HepG2 (cell line): ENCODE measurements at regions not wholly inside any gene's neighbourhood (a gene's known extent, or its start where the extent isn't known, plus 50 kb on each side); places are given as distances from the start of the nearest gene placed in this dataset.
A peak's percentile ranks its signal among the peaks of the same experiment; 100 is the strongest.

Experiments
- ATAC-seq: fragments of 200-7000 bp; cut with Tn5 transposase; 3 replicates; pipeline ENCODE4 v1.9.1; 2020; ENCODE audit warnings: mild to moderate bottlenecking, moderate library complexity
- BruUV-seq: library from RNA; stranded (reverse); fragments of 400-500 nt; replicated peaks from 2 replicates; lab custom pipeline; 2021; lab: Mats Ljungman, UMichigan
- CTCF ChIA-PET: fragments of 300-600 bp; formaldehyde crosslinking; extraction: SDS; loops from one replicate; lab custom pipeline; 2021; ENCODE audit warnings: low total read pairs, inconsistent platforms, low intra/inter-chr PET ratio; lab: Yijun Ruan, JAX
- POLR2A ChIA-PET: fragments of 350-600 bp; sonication (Branson Sonifier 250); formaldehyde crosslinking; loops from one replicate; lab custom pipeline; 2020; ENCODE audit warnings: antibody characterized with exemption, inconsistent platforms; lab: Yijun Ruan, JAX
- DNase-seq: peaks from one replicate; pipeline ENCODE4 v3.0.0-alpha.2; 2015; ENCODE audit warnings: low spot score
- FAIRE-seq: peaks from 3 replicates; lab custom pipeline; 2011; peaks lifted over from hg19 to GRCh38; lab: Jason Lieb, UNC
- H2AFZ ChIP-seq: one replicate; pipeline ENCODE4 v1.6.1; 2011; ENCODE audit warnings: low read length, inconsistent platforms
- H3K27ac ChIP-seq: fragments of 300-600 bp; 3 replicates; pipeline ENCODE4 v1.8.0; 2011; ENCODE audit warnings: mixed run types, mild to moderate bottlenecking, mixed read lengths, low read length, inconsistent platforms; ENCODE audit not compliant: insufficient read depth; ENCODE audit errors: extremely low read length
- H3K27me3 ChIP-seq, 2 experiments: fragments of 200-600 bp in 1 of 2; 2 replicates in 1 of 2; 3 replicates in 1 of 2; pipeline versions ENCODE4 v1.6.0 to v1.8.0; 2011; ENCODE audit warnings: low read length in 2 of 2, mild to moderate bottlenecking in 2 of 2, moderate library complexity in 2 of 2, inconsistent platforms in 1 of 2; ENCODE audit not compliant: insufficient read depth in 2 of 2, control insufficient read depth in 1 of 2
- H3K36me3 ChIP-seq, 2 experiments: fragments of 200-600 bp in 1 of 2; replicated peaks in 1 of 2; 2 replicates in 1 of 2; 3 replicates in 1 of 2; pipeline versions ENCODE4 v1.5.1 to v1.8.0; 2011; ENCODE audit warnings: low read length in 2 of 2, inconsistent platforms in 1 of 2; ENCODE audit not compliant: insufficient read depth in 2 of 2, control insufficient read depth in 1 of 2
- H3K4me1 ChIP-seq: 2 replicates; pipeline ENCODE4 v1.5.1; 2012; ENCODE audit warnings: low read length, inconsistent platforms; ENCODE audit not compliant: insufficient read depth
- H3K4me2 ChIP-seq: 2 replicates; pipeline ENCODE4 v1.6.0; 2011; ENCODE audit warnings: low read depth, low read length, inconsistent platforms
- H3K4me3 ChIP-seq, 3 experiments: fragments of 200-600 bp in 1 of 3; sonication (generic), shearing (Covaris generic) in 1 of 3; replicated peaks in 1 of 3; 2 replicates each; pipeline ENCODE4 v1.5.1; 2011 to 2016; ENCODE audit warnings: low read length in 3 of 3, inconsistent platforms in 2 of 3, low read depth in 2 of 3, mild to moderate bottlenecking in 2 of 3, control low read depth in 1 of 3, mixed read lengths in 1 of 3; ENCODE audit not compliant: insufficient read depth in 1 of 3
- H3K79me2 ChIP-seq: one replicate; pipeline ENCODE4 v1.6.1; 2011; ENCODE audit warnings: low read length, inconsistent platforms; ENCODE audit not compliant: insufficient read depth
- H3K9ac ChIP-seq: 2 replicates; pipeline ENCODE4 v1.6.0; 2011; ENCODE audit warnings: mild to moderate bottlenecking, low read depth, low read length, inconsistent platforms; ENCODE audit not compliant: insufficient read depth
- H3K9me3 ChIP-seq: 2 replicates; pipeline ENCODE4 v1.5.1; 2012; ENCODE audit warnings: mild to moderate bottlenecking, low read length
- H4K20me1 ChIP-seq: 2 replicates; pipeline ENCODE4 v1.6.0; 2011; ENCODE audit warnings: inconsistent platforms, mild to moderate bottlenecking, low read length, moderate library complexity; ENCODE audit not compliant: insufficient read depth
- CBFB ChIP-seq: sonication (generic); formaldehyde crosslinking; IDR thresholded peaks from 2 replicates; pipeline ENCODE4 v1.4.0; 2020; ENCODE audit warnings: missing genetic modification reagents
- GATAD1 ChIP-seq: IDR thresholded peaks from 2 replicates; pipeline ENCODE4 v1.6.1; 2016; ENCODE audit warnings: missing genetic modification reagents, missing compliant biosample characterization
- KLF12 ChIP-seq: sonication (generic); formaldehyde crosslinking; IDR thresholded peaks from 2 replicates; pipeline ENCODE4 v1.4.0; 2020; ENCODE audit warnings: missing genetic modification reagents, borderline replicate concordance
- RBAK ChIP-seq: sonication (generic); formaldehyde crosslinking; IDR thresholded peaks from 2 replicates; pipeline ENCODE4 v1.5.1; 2020; ENCODE audit warnings: mild to moderate bottlenecking, missing genetic modification reagents
- SP140L ChIP-seq: sonication (generic); formaldehyde crosslinking; IDR thresholded peaks from 2 replicates; pipeline ENCODE4 v1.4.0; 2020; ENCODE audit warnings: missing genetic modification reagents, borderline replicate concordance
- ZFY ChIP-seq: sonication (generic); formaldehyde crosslinking; IDR thresholded peaks from 2 replicates; pipeline ENCODE4 v1.4.0; 2020; ENCODE audit warnings: missing genetic modification reagents
- WGBS: methylation state at CpG from one replicate; pipeline ENCODE4 v1.1.6; 2017; ENCODE audit warnings: low lambda C conversion rate; 5-methylcytosine and 5-hydroxymethylcytosine counted together
- in situ Hi-C: cut with HindIII; loops from 2 replicates; pipeline ENCODE4 v1.10.0; 2017; ENCODE audit warnings: low pct_unique_long_range_greater_than_20kb; ENCODE audit not compliant: extremely low pct_ligation_motif_present
- intact Hi-C: fragments of 100-400 bp; cut with micrococcal nuclease; formaldehyde crosslinking; loops from one replicate; pipeline ENCODE4 v1.10.0; 2022; ENCODE audit not compliant: unreplicated experiment
- TF ChIP-seq, protein P1 (sequence below): sonication (generic); formaldehyde crosslinking; IDR thresholded peaks from 2 replicates; pipeline ENCODE4 v1.5.0; 2020; ENCODE audit warnings: mild to moderate bottlenecking, missing genetic modification reagents, borderline replicate concordance
- TF ChIP-seq, protein P2 (sequence below): sonication (generic); formaldehyde crosslinking; IDR thresholded peaks from 2 replicates; pipeline ENCODE4 v1.4.0; 2020; ENCODE audit warnings: missing genetic modification reagents

DNA sequence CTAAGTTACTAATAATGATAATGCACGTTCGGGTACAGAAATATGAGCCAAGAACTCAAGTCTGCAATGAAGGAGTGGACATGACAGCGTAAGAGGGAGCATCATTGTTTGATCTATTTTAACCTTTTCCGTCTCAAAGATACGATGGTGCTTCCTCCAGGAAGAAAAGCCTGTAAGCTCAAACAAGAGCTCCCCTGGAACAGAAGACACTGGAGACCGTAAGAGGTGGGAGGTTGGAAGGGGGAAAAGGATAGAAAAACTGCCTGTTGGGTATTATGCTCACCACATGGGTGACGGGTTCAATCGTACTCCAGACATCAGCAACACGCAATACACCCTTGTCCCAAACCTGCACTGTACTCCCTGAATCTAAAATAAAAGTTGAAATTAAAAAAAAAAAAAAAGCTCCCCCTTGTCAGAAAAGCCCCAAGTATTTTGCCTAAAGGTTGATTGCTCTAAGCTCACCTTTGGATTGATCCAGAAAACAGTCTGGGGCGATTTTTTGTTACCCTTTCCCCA, 180.5 kb downstream of the TRIM27 start:
- H3K27me3 ChIP-seq: peaks cover 3 to 28% of the 10 kb centered on the region in 2 experiments; a peak in 3 of 5 replicates
- ChIA-PET CTCF (no interaction called here), POLR2A (interaction anchor here (0.9 kb wide), 1 partner anchor 15 kb away, joined by 5 read pairs; no protein-coding TSS in a partner anchor)
- 19% methylated on average over 10 of the region's 10 CpGs for WGBS
- ATAC-seq: no peak
- no peak for TF ChIP-seq SP140L
- TF ChIP-seq CBFB (CRISPR knock-in tag): no peak
- TF ChIP-seq, protein P1, sequence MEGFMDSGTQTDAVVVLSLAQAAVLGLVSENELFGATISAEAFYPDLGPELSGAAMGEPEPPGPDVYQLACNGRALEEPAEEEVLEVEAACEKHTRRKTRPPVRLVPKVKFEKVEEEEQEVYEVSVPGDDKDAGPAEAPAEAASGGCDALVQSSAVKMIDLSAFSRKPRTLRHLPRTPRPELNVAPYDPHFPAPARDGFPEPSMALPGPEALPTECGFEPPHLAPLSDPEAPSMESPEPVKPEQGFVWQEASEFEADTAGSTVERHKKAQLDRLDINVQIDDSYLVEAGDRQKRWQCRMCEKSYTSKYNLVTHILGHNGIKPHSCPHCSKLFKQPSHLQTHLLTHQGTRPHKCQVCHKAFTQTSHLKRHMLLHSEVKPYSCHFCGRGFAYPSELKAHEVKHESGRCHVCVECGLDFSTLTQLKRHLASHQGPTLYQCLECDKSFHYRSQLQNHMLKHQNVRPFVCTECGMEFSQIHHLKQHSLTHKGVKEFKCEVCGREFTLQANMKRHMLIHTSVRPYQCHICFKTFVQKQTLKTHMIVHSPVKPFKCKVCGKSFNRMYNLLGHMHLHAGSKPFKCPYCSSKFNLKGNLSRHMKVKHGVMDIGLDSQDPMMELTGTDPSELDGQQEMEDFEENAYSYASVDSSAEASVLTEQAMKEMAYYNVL (CRISPR knock-in tag): no peak
- TF ChIP-seq KLF12 (CRISPR knock-in tag): no peak
- TF ChIP-seq, protein P2, sequence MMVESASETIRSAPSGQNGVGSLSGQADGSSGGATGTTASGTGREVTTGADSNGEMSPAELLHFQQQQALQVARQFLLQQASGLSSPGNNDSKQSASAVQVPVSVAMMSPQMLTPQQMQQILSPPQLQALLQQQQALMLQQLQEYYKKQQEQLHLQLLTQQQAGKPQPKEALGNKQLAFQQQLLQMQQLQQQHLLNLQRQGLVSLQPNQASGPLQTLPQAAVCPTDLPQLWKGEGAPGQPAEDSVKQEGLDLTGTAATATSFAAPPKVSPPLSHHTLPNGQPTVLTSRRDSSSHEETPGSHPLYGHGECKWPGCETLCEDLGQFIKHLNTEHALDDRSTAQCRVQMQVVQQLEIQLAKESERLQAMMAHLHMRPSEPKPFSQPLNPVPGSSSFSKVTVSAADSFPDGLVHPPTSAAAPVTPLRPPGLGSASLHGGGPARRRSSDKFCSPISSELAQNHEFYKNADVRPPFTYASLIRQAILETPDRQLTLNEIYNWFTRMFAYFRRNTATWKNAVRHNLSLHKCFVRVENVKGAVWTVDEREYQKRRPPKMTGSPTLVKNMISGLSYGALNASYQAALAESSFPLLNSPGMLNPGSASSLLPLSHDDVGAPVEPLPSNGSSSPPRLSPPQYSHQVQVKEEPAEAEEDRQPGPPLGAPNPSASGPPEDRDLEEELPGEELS: no peak
- no peak for TF ChIP-seq RBAK (CRISPR knock-in tag)
- 0 out of 2 replicates have a peak, but pooled peaks have one; percentile 10 for TF ChIP-seq ZFY
- no peak for TF ChIP-seq GATAD1 (CRISPR knock-in tag)
- no peaks in the 10 kb centered on the region for H4K20me1 ChIP-seq
- H3K79me2 ChIP-seq: no peaks in the 10 kb centered on the region
- peaks cover 43% of the 10 kb centered on the region for H3K4me1 ChIP-seq
- H3K27ac ChIP-seq: no peak overlapping the region
- no peak for DNase-seq
- H3K9ac ChIP-seq: no peak overlapping the region
- H3K9me3 ChIP-seq: no peaks in the 10 kb centered on the region
- intact Hi-C loops: no loop called here
- H3K4me2 ChIP-seq: peak overlapping the region; percentile 63
- H3K36me3 ChIP-seq: no peaks in the 10 kb centered on the region
- BruUV-seq: no TSS peak
- no peak overlapping the region for H2AFZ ChIP-seq
- H3K4me3 ChIP-seq: peak overlapping the region in 1 of 3 experiments; percentile 2; a peak in 1 of 6 replicates
- FAIRE-seq: no peak
- in situ Hi-C loops: no loop called here
